ENCODE measurements at regions not wholly inside any gene's neighbourhood (a gene's known extent, or its start where the extent isn't known, plus 50 kb on each side); places are given as distances from the start of the nearest gene placed in this dataset.

GRCh38 chr2:138432971-138433370 lies 68.6 kb upstream of the SPOPL start:
- TF ChIP-seq MAX (IDR thresholded peaks at IDR 0.05) (no peak), ZSCAN20 (CRISPR knock-in tag; IDR thresholded peaks at IDR 0.05) (no peak), RARB (CRISPR knock-in tag; IDR thresholded peaks at IDR 0.05) (no peak), HES2 (IDR thresholded peaks at IDR 0.05) (no peak), CBX8 (IDR thresholded peaks at IDR 0.05) (no peak), RCOR1 (IDR thresholded peaks at IDR 0.05; ENCODE audit: low read depth, low read length) (no peak), EP300 (IDR thresholded peaks at IDR 0.05) (no peak), EHMT2 (IDR thresholded peaks at IDR 0.05; ENCODE audit: low read depth) (no peak)
- FAIRE-seq, result no peak
- Histone ChIP-seq H3K4me2 (no peak overlapping the region), H3K4me1 (peaks cover 9% of the 10 kb centered on the region; the same call in 1 of the 3 replicates), H3K27ac (no peak overlapping the region), H3K4me3 (no peak overlapping the region), H3K9me3 (no peaks in the 10 kb centered on the region)
- POLR2A ChIA-PET, result no interaction called here
- ATAC-seq, result no peak
- no peak for DNase-seq (ENCODE audit: low read depth in 1 of 2, low spot score in 1 of 2)
- CTCF ChIA-PET, result interaction anchor here (1.2 kb wide), 1 partner anchor 10 kb away, joined by 3 read pairs; no protein-coding TSS in a partner anchor
- WGBS (ENCODE audit: missing lambda C conversion rate), result 60% methylated on average over 2 of the region's 2 CpGs

GRCh38 chr2:138433995-138434951 lies 67.3 kb upstream of the SPOPL start:
- TF ChIP-seq EHF (CRISPR knock-in tag; IDR thresholded peaks at IDR 0.05) (no peak), HOXB5 (CRISPR knock-in tag; IDR thresholded peaks at IDR 0.05) (no peak), ZFP36 (IDR thresholded peaks at IDR 0.05; ENCODE audit: borderline replicate concordance, partially characterized antibody) (no peak), GATA3 (IDR thresholded peaks at IDR 0.05; ENCODE audit: borderline replicate concordance) (no peak), HEYL (CRISPR knock-in tag; IDR thresholded peaks at IDR 0.05) (no peak), E2F6 (IDR thresholded peaks at IDR 0.05; ENCODE audit: borderline replicate concordance, low read depth) (no peak), CHD2 (IDR thresholded peaks at IDR 0.05; ENCODE audit: low read length, partially characterized antibody) (no peak), KDM1A (IDR thresholded peaks at IDR 0.05; ENCODE audit: low read depth) (no peak), SMC3 (IDR thresholded peaks at IDR 0.05) (no peak), EHMT2 (IDR thresholded peaks at IDR 0.05; ENCODE audit: low read depth) (no peak), ESRRA (IDR thresholded peaks at IDR 0.05; ENCODE audit: borderline replicate concordance, low read length) (no peak), KDM5A (IDR thresholded peaks at IDR 0.05) (no peak), POLR2AphosphoS2 (conservative IDR thresholded peaks at IDR 0.05; ENCODE audit: low read length) (no peak), EP300 (IDR thresholded peaks at IDR 0.05) (no peak), HOXB13 (CRISPR knock-in tag; IDR thresholded peaks at IDR 0.05; ENCODE audit: low read depth) (no peak), ATOH8 (CRISPR knock-in tag; IDR thresholded peaks at IDR 0.05; ENCODE audit: low read depth) (no peak)
- no peaks in the 10 kb centered on the region for H3K9me3 ChIP-seq
- DNase-seq (ENCODE audit: low read depth in 1 of 2, low spot score in 1 of 2), result no peak
- ATAC-seq, result no peak
- no peak for FAIRE-seq
- no peak overlapping the region for H3K4me3 ChIP-seq
- H3K4me2 ChIP-seq, result no peak overlapping the region
- H3K4me1 ChIP-seq, result peaks cover 5% of the 10 kb centered on the region; the same call in 1 of the 3 replicates
- no peak overlapping the region for H3K27ac ChIP-seq
- ChIA-PET CTCF (interaction anchor here (1.2 kb wide), 1 partner anchor 11 kb away, joined by 3 read pairs; no protein-coding TSS in a partner anchor), POLR2A (no interaction called here)
- 93% methylated on average over 8 of the region's 8 CpGs for WGBS (ENCODE audit: missing lambda C conversion rate)

- CTCF ChIA-PET, result interaction anchor here (1.4 kb wide), 1 partner anchor 42 kb away, joined by 4 read pairs; no protein-coding TSS in a partner anchor
- no peak for ATAC-seq
Observed at GRCh38 chr2:138435701-138436100, 65.9 kb upstream of the SPOPL start.

More at GRCh38 chr2:138435701-138436100, 65.9 kb upstream of the SPOPL start:
- DNase-seq (ENCODE audit: low read depth in 1 of 2, low spot score in 1 of 2) (no peak), FAIRE-seq (no peak)
- POLR2A ChIA-PET, result no interaction called here
- Histone ChIP-seq H3K27ac (no peak overlapping the region), H3K4me2 (no peak overlapping the region), H3K9me3 (no peaks in the 10 kb centered on the region), H3K4me3 (no peak overlapping the region), H3K4me1 (0 out of 3 replicates have a peak, but pooled peaks cover 4% of the 10 kb centered on the region)
- TF ChIP-seq MAZ (IDR thresholded peaks at IDR 0.05; ENCODE audit: borderline replicate concordance, low read depth, low read length) (no peak), E2F6 (IDR thresholded peaks at IDR 0.05; ENCODE audit: borderline replicate concordance, low read depth) (no peak), POLR2A (IDR thresholded peaks at IDR 0.05; ENCODE audit: low read length) (no peak), RARB (CRISPR knock-in tag; IDR thresholded peaks at IDR 0.05) (no peak)
- 83% methylated on average over 1 of the region's 1 CpG for WGBS (ENCODE audit: missing lambda C conversion rate)

All from A549 (cell line).